H7 (cell line): ENCODE measurements at regions not wholly inside any gene's neighbourhood (a gene's known extent, or its start where the extent isn't known, plus 50 kb on each side); places are given as distances from the start of the nearest gene placed in this dataset.

Experiments
- DNase-seq: peaks from one replicate; pipeline ENCODE4 v3.0.0; 2012
- H3K27me3 ChIP-seq: 2 replicates; pipeline ENCODE4 v1.6.0; 2011; ENCODE audit warnings: mild to moderate bottlenecking, low read length; ENCODE audit not compliant: control insufficient read depth, insufficient read depth
- H3K36me3 ChIP-seq: replicated peaks from 2 replicates; pipeline ENCODE4 v1.5.1; 2011; ENCODE audit warnings: low read length; ENCODE audit not compliant: control insufficient read depth, insufficient read depth
- H3K4me3 ChIP-seq: 2 replicates; pipeline ENCODE4 v1.5.1; 2011; ENCODE audit warnings: low read depth, mild to moderate bottlenecking, control low read depth, low read length, moderate library complexity; ENCODE audit not compliant: insufficient read depth

GRCh38 chr2:111712361-111712760, 171.6 kb downstream of the ANAPC1 start:
- Histone ChIP-seq H3K27me3 (no peaks in the 10 kb centered on the region), H3K4me3 (no peak overlapping the region), H3K36me3 (no peaks in the 10 kb centered on the region)
- DNase-seq = no peak

DNA sequence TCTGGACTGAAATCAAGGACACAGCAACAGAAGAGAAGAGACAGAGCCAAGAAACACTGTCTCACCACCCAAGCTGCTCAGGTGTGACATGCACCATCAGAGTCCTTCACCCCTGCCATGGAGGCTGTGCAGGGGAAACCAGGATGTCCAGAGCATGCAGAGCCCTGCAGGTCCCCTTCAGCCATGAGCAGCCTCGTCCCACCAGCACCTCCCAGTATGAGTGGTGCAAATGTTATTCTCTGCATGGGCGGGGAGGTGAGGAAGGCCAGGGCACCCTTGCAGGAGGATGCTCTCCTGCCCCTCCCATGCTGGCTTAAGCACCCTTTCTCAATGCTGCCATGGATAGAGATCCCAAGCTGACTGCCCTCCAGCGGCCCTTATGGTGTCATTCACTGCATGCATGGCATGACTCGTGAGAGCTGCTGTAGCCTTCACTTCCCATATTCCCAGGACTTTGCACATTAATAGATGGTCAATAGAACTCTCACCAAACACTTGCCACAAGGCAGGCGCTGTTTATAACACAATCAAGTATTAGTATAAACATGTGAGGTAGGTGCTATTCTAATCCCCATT, 171.0 kb downstream of the ANAPC1 start:
- DNase-seq = no peak
- Histone ChIP-seq H3K36me3 (no peaks in the 10 kb centered on the region), H3K27me3 (no peaks in the 10 kb centered on the region), H3K4me3 (no peak overlapping the region)

DNA sequence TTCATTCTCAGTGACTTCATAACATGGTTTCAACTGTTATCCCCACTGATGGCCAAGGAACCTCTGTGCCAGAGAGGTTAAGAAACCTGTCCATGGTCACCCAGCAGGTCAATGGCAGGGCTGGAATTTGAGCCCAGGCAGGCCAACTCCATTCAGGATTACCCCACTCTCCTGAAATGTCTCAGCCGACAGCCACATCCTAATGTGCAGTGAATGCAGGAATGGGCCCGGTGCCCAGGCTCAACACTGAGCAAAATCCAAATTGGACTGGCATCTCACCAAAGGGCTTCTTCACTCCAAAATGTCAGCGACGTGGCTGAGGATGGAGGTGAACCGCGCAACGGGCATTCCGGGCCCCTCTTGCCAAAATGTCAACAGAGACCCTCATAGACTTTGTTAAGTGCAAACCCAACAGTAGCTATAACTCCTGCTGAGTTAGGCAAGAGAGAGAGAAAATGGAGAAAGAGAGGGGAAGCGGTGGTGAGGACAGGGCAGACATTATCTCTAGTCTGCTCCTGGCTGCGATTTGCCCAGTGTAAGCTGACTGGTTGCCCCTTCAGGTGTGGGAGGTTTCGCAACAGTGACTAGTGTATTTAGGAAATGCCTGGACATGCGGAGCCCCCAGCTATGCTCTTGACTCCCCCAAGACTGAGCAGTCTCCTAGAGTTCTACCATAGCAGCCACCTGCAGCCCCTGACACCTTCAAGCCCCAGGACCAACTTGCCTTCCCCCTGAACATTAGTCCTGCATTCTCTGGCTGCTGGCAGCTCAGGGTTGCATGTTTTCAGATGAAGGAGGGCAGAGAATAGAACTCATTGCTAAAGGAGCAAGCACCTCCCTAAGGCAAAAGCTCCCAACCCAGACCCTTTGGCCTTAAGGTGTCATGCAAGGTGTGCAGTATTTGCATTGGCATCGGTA, 167.7 kb downstream of the ANAPC1 start:
- Histone ChIP-seq H3K4me3 (no peak overlapping the region), H3K36me3 (no peaks in the 10 kb centered on the region), H3K27me3 (no peaks in the 10 kb centered on the region)
- DNase-seq = no peak

GRCh38 chr2:111716905-111717775, 166.9 kb downstream of the ANAPC1 start:
- peak; percentile 9 for DNase-seq

More at GRCh38 chr2:111716905-111717775, 166.9 kb downstream of the ANAPC1 start:
- no peaks in the 10 kb centered on the region for H3K27me3 ChIP-seq
- H3K36me3 ChIP-seq = no peaks in the 10 kb centered on the region
- H3K4me3 ChIP-seq = no peak overlapping the region
